ENCODE measurements at regions not wholly inside any gene's neighbourhood (a gene's known extent, or its start where the extent isn't known, plus 50 kb on each side); places are given as distances from the start of the nearest gene placed in this dataset.

DNA sequence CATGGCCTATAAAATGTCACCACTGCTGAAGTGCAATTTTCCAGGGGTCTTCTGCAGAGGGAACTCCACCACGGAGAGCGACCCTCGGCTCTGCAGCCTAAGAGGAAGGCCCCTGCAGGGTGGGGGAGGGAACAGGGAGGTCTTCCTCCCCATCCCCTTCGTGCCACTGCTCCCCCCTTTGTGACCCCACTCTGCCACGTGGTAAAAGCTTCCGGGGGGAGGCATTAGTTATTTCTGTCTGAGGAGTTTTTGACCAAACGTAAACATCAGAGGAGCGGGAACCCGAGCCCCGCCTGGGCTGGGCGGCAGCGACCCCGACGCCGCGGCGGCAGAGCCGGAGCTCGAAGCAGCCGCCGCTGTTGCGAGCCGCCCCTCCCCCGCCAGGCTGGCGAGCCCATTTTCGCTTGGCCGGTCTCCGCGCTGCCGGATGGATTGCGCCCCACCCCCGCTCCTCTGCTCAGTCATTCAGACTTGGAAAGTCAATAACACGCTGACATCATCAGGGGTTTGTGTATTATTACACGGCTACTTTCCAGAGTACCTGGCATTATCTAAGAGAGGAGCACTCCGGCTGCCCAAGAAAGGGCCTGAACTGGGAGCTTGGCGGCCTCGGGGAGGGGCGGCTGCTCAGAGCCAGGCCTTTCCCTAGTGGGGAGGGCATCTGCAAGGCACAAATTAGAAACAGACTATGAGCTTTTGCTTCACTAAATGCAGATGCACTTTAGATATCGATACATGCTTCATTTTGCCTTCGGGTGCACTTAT is 162.5 kb upstream of the TBL1XR1 start (continued):
- TF ChIP-seq, protein P1, sequence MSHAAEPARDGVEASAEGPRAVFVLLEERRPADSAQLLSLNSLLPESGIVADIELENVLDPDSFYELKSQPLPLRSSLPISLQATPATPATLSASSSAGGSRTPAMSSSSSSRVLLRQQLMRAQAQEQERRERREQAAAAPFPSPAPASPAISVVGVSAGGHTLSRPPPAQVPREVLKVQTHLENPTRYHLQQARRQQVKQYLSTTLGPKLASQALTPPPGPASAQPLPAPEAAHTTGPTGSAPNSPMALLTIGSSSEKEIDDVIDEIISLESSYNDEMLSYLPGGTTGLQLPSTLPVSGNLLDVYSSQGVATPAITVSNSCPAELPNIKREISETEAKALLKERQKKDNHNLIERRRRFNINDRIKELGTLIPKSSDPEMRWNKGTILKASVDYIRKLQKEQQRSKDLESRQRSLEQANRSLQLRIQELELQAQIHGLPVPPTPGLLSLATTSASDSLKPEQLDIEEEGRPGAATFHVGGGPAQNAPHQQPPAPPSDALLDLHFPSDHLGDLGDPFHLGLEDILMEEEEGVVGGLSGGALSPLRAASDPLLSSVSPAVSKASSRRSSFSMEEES (CRISPR knock-in tag; IDR thresholded peaks at IDR 0.05), result peak; percentile 89
- TF ChIP-seq, protein P2, sequence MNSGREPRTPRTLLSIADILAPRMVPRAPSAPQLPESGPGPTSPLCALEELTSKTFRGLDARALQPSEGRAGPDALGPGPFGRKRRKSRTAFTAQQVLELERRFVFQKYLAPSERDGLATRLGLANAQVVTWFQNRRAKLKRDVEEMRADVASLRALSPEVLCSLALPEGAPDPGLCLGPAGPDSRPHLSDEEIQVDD (CRISPR knock-in tag; IDR thresholded peaks at IDR 0.05; ENCODE audit: borderline replicate concordance), result no peak; the same call in 1 of the 2 replicates
- TF ChIP-seq, protein P3, sequence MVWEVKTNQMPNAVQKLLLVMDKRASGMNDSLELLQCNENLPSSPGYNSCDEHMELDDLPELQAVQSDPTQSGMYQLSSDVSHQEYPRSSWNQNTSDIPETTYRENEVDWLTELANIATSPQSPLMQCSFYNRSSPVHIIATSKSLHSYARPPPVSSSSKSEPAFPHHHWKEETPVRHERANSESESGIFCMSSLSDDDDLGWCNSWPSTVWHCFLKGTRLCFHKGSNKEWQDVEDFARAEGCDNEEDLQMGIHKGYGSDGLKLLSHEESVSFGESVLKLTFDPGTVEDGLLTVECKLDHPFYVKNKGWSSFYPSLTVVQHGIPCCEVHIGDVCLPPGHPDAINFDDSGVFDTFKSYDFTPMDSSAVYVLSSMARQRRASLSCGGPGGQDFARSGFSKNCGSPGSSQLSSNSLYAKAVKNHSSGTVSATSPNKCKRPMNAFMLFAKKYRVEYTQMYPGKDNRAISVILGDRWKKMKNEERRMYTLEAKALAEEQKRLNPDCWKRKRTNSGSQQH (CRISPR knock-in tag; IDR thresholded peaks at IDR 0.05; ENCODE audit: low read depth), result 0 out of 2 replicates have a peak, but pooled peaks have one; percentile 67
- peak; percentile 91 for TF ChIP-seq ZNF510 (CRISPR knock-in tag; IDR thresholded peaks at IDR 0.05; ENCODE audit: low read depth)
- TF ChIP-seq HMG20B (CRISPR knock-in tag; conservative IDR thresholded peaks at IDR 0.05), result no peak; the same call in 1 of the 2 replicates
- TF ChIP-seq SMYD3 (CRISPR knock-in tag; IDR thresholded peaks at IDR 0.05), result no peak
- TF ChIP-seq, protein P4, sequence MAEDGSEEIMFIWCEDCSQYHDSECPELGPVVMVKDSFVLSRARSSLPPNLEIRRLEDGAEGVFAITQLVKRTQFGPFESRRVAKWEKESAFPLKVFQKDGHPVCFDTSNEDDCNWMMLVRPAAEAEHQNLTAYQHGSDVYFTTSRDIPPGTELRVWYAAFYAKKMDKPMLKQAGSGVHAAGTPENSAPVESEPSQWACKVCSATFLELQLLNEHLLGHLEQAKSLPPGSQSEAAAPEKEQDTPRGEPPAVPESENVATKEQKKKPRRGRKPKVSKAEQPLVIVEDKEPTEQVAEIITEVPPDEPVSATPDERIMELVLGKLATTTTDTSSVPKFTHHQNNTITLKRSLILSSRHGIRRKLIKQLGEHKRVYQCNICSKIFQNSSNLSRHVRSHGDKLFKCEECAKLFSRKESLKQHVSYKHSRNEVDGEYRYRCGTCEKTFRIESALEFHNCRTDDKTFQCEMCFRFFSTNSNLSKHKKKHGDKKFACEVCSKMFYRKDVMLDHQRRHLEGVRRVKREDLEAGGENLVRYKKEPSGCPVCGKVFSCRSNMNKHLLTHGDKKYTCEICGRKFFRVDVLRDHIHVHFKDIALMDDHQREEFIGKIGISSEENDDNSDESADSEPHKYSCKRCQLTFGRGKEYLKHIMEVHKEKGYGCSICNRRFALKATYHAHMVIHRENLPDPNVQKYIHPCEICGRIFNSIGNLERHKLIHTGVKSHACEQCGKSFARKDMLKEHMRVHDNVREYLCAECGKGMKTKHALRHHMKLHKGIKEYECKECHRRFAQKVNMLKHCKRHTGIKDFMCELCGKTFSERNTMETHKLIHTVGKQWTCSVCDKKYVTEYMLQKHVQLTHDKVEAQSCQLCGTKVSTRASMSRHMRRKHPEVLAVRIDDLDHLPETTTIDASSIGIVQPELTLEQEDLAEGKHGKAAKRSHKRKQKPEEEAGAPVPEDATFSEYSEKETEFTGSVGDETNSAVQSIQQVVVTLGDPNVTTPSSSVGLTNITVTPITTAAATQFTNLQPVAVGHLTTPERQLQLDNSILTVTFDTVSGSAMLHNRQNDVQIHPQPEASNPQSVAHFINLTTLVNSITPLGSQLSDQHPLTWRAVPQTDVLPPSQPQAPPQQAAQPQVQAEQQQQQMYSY (CRISPR knock-in tag; IDR thresholded peaks at IDR 0.05), result no peak
- peak; percentile 94 for TF ChIP-seq HMG20A (CRISPR knock-in tag; IDR thresholded peaks at IDR 0.05; ENCODE audit: borderline replicate concordance)
- TF ChIP-seq ZKSCAN1 (IDR thresholded peaks at IDR 0.05; ENCODE audit: low read length), result peak; percentile 31; the same call in 1 of the 2 replicates
- no peak for TF ChIP-seq ADNP (CRISPR knock-in tag; IDR thresholded peaks at IDR 0.05)
- TF ChIP-seq ZNF83 (CRISPR knock-in tag; IDR thresholded peaks at IDR 0.05; ENCODE audit: borderline replicate concordance), result no peak; the same call in 1 of the 2 replicates
- TF ChIP-seq ZNF143 (CRISPR knock-in tag; IDR thresholded peaks at IDR 0.05), result no peak
- TF ChIP-seq ZNF337 (CRISPR knock-in tag; IDR thresholded peaks at IDR 0.05; ENCODE audit: borderline replicate concordance, low read depth), result 0 out of 2 replicates have a peak, but pooled peaks have one; percentile 26
- no peak for TF ChIP-seq ZNF841 (CRISPR knock-in tag; IDR thresholded peaks at IDR 0.05; ENCODE audit: borderline replicate concordance)
- TF ChIP-seq ZNF558 (CRISPR knock-in tag; IDR thresholded peaks at IDR 0.05; ENCODE audit: borderline replicate concordance), result peak; percentile 53; the same call in 1 of the 2 replicates
- TF ChIP-seq, protein P5, sequence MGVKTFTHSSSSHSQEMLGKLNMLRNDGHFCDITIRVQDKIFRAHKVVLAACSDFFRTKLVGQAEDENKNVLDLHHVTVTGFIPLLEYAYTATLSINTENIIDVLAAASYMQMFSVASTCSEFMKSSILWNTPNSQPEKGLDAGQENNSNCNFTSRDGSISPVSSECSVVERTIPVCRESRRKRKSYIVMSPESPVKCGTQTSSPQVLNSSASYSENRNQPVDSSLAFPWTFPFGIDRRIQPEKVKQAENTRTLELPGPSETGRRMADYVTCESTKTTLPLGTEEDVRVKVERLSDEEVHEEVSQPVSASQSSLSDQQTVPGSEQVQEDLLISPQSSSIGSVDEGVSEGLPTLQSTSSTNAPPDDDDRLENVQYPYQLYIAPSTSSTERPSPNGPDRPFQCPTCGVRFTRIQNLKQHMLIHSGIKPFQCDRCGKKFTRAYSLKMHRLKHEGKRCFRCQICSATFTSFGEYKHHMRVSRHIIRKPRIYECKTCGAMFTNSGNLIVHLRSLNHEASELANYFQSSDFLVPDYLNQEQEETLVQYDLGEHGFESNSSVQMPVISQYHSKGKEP (CRISPR knock-in tag; IDR thresholded peaks at IDR 0.05), result no peak
- no peak for TF ChIP-seq CENPT (CRISPR knock-in tag; IDR thresholded peaks at IDR 0.05; ENCODE audit: low read depth)
- TF ChIP-seq, protein P6, sequence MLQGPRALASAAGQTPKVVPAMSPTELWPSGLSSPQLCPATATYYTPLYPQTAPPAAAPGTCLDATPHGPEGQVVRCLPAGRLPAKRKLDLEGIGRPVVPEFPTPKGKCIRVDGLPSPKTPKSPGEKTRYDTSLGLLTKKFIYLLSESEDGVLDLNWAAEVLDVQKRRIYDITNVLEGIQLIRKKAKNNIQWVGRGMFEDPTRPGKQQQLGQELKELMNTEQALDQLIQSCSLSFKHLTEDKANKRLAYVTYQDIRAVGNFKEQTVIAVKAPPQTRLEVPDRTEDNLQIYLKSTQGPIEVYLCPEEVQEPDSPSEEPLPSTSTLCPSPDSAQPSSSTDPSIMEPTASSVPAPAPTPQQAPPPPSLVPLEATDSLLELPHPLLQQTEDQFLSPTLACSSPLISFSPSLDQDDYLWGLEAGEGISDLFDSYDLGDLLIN (CRISPR knock-in tag; IDR thresholded peaks at IDR 0.05; ENCODE audit: borderline replicate concordance), result no peak
- peak; percentile 94 for TF ChIP-seq POGZ (CRISPR knock-in tag; IDR thresholded peaks at IDR 0.05)
